ENCODE measurements at regions not wholly inside any gene's neighbourhood (a gene's known extent, or its start where the extent isn't known, plus 50 kb on each side); places are given as distances from the start of the nearest gene placed in this dataset.
"Not testable (repeated sequence)": the region's sequence is repeated elsewhere in the genome, so short reads cannot be mapped to it uniquely, and the experiment has no call there.

GRCh38 chrX:13952581-13952980 is 77.1 kb downstream of the GEMIN8 start:
- Histone ChIP-seq H2AFZ (ENCODE audit: insufficient read depth, low read depth, low read length, poor library complexity, severe bottlenecking) (no peak overlapping the region), H3K4me1 (ENCODE audit: control insufficient read depth in 1 of 2, insufficient read depth in 2 of 2, low read length in 2 of 2) (no peaks in the 10 kb centered on the region), H3K9me3 (replicated peaks in 1 of 2; ENCODE audit: control insufficient read depth in 1 of 2, insufficient read depth in 1 of 2, low read length in 2 of 2) (peaks cover 3 to 4% of the 10 kb centered on the region in 2 donors), H3K4me3 (replicated peaks in 1 of 3; ENCODE audit: low read depth in 2 of 3, low read length in 3 of 3) (no peak overlapping the region), H3K9ac (ENCODE audit: insufficient read depth, low read length, poor library complexity, severe bottlenecking) (no peak overlapping the region), H3K36me3 (replicated peaks in 1 of 2; ENCODE audit: control insufficient read depth in 1 of 2, insufficient read depth in 2 of 2, low read length in 2 of 2) (no peaks in the 10 kb centered on the region), H4K20me1 (ENCODE audit: insufficient read depth, low read length) (no peaks in the 10 kb centered on the region), H3K27ac (ENCODE audit: low read depth in 1 of 2, low read length in 2 of 2) (no peak overlapping the region), H3K4me2 (replicated peaks; ENCODE audit: extremely low read depth, low read length, poor library complexity, severe bottlenecking) (no peak overlapping the region), H3K27me3 (ENCODE audit: control insufficient read depth in 2 of 2, insufficient read depth in 2 of 2, low read length in 2 of 2) (no peaks in the 10 kb centered on the region), H3K79me2 (ENCODE audit: insufficient read depth, low read length) (no peaks in the 10 kb centered on the region)
- DNase-seq: no peak
- TF ChIP-seq, protein P1, sequence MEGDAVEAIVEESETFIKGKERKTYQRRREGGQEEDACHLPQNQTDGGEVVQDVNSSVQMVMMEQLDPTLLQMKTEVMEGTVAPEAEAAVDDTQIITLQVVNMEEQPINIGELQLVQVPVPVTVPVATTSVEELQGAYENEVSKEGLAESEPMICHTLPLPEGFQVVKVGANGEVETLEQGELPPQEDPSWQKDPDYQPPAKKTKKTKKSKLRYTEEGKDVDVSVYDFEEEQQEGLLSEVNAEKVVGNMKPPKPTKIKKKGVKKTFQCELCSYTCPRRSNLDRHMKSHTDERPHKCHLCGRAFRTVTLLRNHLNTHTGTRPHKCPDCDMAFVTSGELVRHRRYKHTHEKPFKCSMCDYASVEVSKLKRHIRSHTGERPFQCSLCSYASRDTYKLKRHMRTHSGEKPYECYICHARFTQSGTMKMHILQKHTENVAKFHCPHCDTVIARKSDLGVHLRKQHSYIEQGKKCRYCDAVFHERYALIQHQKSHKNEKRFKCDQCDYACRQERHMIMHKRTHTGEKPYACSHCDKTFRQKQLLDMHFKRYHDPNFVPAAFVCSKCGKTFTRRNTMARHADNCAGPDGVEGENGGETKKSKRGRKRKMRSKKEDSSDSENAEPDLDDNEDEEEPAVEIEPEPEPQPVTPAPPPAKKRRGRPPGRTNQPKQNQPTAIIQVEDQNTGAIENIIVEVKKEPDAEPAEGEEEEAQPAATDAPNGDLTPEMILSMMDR (IDR thresholded peaks at IDR 0.05): no peak
- intact Hi-C loops (cut with micrococcal nuclease): no loop called here
- Mint-ChIP-seq H3K4me3 (no peak overlapping the region), H3K4me1 (no peaks in the 10 kb centered on the region), H3K9me3 (peaks cover 0 to 14% (median 3%) of the 10 kb centered on the region in 7 donors), H3K27me3 (ENCODE audit: low read depth in 3 of 3) (peaks cover 0 to 6% (median 0%) of the 10 kb centered on the region in 3 donors), H3K36me3 (no peaks in the 10 kb centered on the region), H3K27ac (no peak overlapping the region)
- no CpG with 5 or more reads among the region's 5 CpGs for WGBS (ENCODE audit: insufficient coverage)

- H3K79me2 ChIP-seq (ENCODE audit: insufficient read depth, low read length); H3K9me3 Mint-ChIP-seq; H3K27ac Mint-ChIP-seq; H3K4me1 Mint-ChIP-seq; H3K36me3 Mint-ChIP-seq; H3K9me3 ChIP-seq (replicated peaks in 1 of 2; ENCODE audit: control insufficient read depth in 1 of 2, insufficient read depth in 1 of 2, low read length in 2 of 2); H2AFZ ChIP-seq (ENCODE audit: insufficient read depth, low read depth, low read length, poor library complexity, severe bottlenecking); H3K4me2 ChIP-seq (replicated peaks; ENCODE audit: extremely low read depth, low read length, poor library complexity, severe bottlenecking); H3K36me3 ChIP-seq (replicated peaks in 1 of 2; ENCODE audit: control insufficient read depth in 1 of 2, insufficient read depth in 2 of 2, low read length in 2 of 2); H3K9ac ChIP-seq (ENCODE audit: insufficient read depth, low read length, poor library complexity, severe bottlenecking); H3K27me3 Mint-ChIP-seq (ENCODE audit: low read depth in 3 of 3); H3K27me3 ChIP-seq (ENCODE audit: control insufficient read depth in 2 of 2, insufficient read depth in 2 of 2, low read length in 2 of 2); H3K4me1 ChIP-seq (ENCODE audit: control insufficient read depth in 1 of 2, insufficient read depth in 2 of 2, low read length in 2 of 2); H3K27ac ChIP-seq (ENCODE audit: low read depth in 1 of 2, low read length in 2 of 2); H4K20me1 ChIP-seq (ENCODE audit: insufficient read depth, low read length); H3K4me3 Mint-ChIP-seq; intact Hi-C loops (cut with micrococcal nuclease); H3K4me3 ChIP-seq (replicated peaks in 1 of 3; ENCODE audit: low read depth in 2 of 3, low read length in 3 of 3); DNase-seq: not testable (repeated sequence)
- no CpG with 5 or more reads among the region's 6 CpGs for WGBS (ENCODE audit: insufficient coverage)
These were observed 83.5 kb downstream of the GEMIN8 start for GRCh38 chrX:13946223-13946622.

DNA sequence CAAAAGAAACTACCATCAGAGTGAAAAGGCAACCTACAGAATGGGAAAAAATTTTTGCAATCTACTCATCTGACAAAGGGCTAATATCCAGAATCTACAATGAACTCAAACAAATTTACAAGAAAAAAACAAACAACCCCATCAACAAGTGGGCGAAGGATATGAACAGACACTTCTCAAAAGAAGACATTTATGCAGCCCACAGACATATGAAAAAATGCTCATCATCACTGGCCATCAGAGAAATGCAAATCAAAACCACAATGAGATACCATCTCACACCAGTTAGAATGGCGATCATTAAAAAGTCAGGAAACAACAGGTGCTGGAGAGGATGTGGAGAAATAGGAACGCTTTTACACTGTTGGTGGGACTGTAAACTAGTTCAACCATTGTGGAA is 83.9 kb downstream of the GEMIN8 start:
- H2AFZ ChIP-seq (ENCODE audit: insufficient read depth, low read depth, low read length, poor library complexity, severe bottlenecking); H3K27ac ChIP-seq (ENCODE audit: low read depth in 1 of 2, low read length in 2 of 2); H3K4me3 Mint-ChIP-seq; H3K4me3 ChIP-seq (replicated peaks in 1 of 3; ENCODE audit: low read depth in 2 of 3, low read length in 3 of 3); H3K4me2 ChIP-seq (replicated peaks; ENCODE audit: extremely low read depth, low read length, poor library complexity, severe bottlenecking); H3K36me3 ChIP-seq (replicated peaks in 1 of 2; ENCODE audit: control insufficient read depth in 1 of 2, insufficient read depth in 2 of 2, low read length in 2 of 2); H3K9me3 Mint-ChIP-seq; H3K9me3 ChIP-seq (replicated peaks in 1 of 2; ENCODE audit: control insufficient read depth in 1 of 2, insufficient read depth in 1 of 2, low read length in 2 of 2); H3K79me2 ChIP-seq (ENCODE audit: insufficient read depth, low read length); DNase-seq; intact Hi-C loops (cut with micrococcal nuclease); H3K27ac Mint-ChIP-seq; H3K27me3 ChIP-seq (ENCODE audit: control insufficient read depth in 2 of 2, insufficient read depth in 2 of 2, low read length in 2 of 2); H3K4me1 Mint-ChIP-seq; H3K4me1 ChIP-seq (ENCODE audit: control insufficient read depth in 1 of 2, insufficient read depth in 2 of 2, low read length in 2 of 2); H4K20me1 ChIP-seq (ENCODE audit: insufficient read depth, low read length); H3K9ac ChIP-seq (ENCODE audit: insufficient read depth, low read length, poor library complexity, severe bottlenecking); H3K36me3 Mint-ChIP-seq: not testable (repeated sequence)
- H3K27me3 Mint-ChIP-seq (ENCODE audit: low read depth in 3 of 3): peaks cover 0 to 10% (median 2%) of the 10 kb centered on the region in 3 donors
- WGBS (ENCODE audit: insufficient coverage): no CpG with 5 or more reads among the region's 3 CpGs

Data from CD14-positive monocyte (primary cell).